Epithelial cell of proximal tubule (primary cell): ENCODE measurements at regions not wholly inside any gene's neighbourhood (a gene's known extent, or its start where the extent isn't known, plus 50 kb on each side); places are given as distances from the start of the nearest gene placed in this dataset.

ENCODE experiments used
- DNase-seq: peaks from one replicate; pipeline ENCODE4 v3.0.0-alpha.2; 2011; ENCODE audit warnings: low read depth
- H3K4me3 ChIP-seq: 2 replicates; pipeline ENCODE4 v1.5.1; 2011; ENCODE audit warnings: low read depth, mild to moderate bottlenecking, low read length
- CTCF ChIP-seq: conservative IDR thresholded peaks from 2 replicates; pipeline ENCODE4 v1.5.1; 2012; ENCODE audit warnings: low read depth, mild to moderate bottlenecking, low read length

DNA sequence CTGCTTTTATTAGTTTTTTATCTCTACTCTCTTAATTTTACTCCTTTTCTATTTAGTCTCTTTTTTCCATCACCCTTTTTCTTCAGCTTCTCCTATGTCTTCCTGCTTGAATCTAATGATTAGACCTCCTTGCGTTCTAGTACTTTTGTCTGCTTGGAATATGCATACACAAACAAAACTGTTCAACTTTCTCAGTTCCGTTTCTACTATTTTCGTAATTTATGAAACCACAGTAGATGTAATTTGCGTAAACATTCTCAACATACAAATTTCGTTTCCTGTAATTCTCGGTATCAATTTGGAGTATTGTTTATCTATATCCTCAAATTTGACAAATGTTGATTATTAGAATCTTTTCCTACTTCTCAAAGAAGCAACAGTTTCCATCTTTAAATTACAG, 772.5 kb downstream of the USP25 start:
- H3K4me3 ChIP-seq = no peak overlapping the region
- no peak for DNase-seq
- TF ChIP-seq CTCF = no peak

- TF ChIP-seq CTCF = no peak
These were observed 773.1 kb downstream of the USP25 start for GRCh38 chr21:16502897-16503296.

GRCh38 chr21:16504281-16504680, 774.5 kb downstream of the USP25 start:
- no peak for TF ChIP-seq CTCF
- H3K4me3 ChIP-seq = no peak overlapping the region
- DNase-seq = no peak

More at GRCh38 chr21:16502897-16503296, 773.1 kb downstream of the USP25 start:
- H3K4me3 ChIP-seq = no peak overlapping the region
- DNase-seq = no peak

- H3K4me3 ChIP-seq = no peak overlapping the region
- no peak for DNase-seq
- TF ChIP-seq CTCF = no peak
These were observed 775.0 kb downstream of the USP25 start for GRCh38 chr21:16504766-16505165.

GRCh38 chr21:16509476-16509875, 779.7 kb downstream of the USP25 start:
- no peak for TF ChIP-seq CTCF
- no peak overlapping the region for H3K4me3 ChIP-seq
- DNase-seq = no peak

DNA sequence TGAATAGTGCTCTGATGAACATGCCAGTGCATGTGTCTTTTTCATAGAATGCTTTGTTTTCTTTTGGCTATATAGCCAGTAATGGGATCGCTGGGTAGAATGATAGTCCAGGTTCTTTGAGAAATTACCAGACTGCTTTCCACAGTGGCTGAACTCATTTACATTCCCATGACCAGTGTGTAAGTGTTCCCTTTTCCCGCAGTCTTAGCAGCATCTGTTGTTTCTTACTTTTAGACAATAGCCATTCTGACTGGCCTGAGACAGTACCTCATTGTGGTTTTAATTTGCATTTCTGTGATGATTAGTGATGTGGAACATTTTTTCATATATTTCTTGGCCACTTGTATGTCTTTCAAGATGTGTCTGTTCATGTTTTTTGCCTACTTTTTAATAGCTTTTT, 784.5 kb downstream of the USP25 start:
- TF ChIP-seq CTCF = no peak
- DNase-seq = no peak
- H3K4me3 ChIP-seq = no peak overlapping the region

- no peak for TF ChIP-seq CTCF
- no peak for DNase-seq
- no peak overlapping the region for H3K4me3 ChIP-seq
These were observed 787.6 kb downstream of the USP25 start for GRCh38 chr21:16517383-16517782.
